ENCODE measurements at regions not wholly inside any gene's neighbourhood (a gene's known extent, or its start where the extent isn't known, plus 50 kb on each side); places are given as distances from the start of the nearest gene placed in this dataset.

- Histone ChIP-seq H3K9me2 (ENCODE audit: insufficient read depth) (no peaks in the 10 kb centered on the region), H4K20me1 (ENCODE audit: insufficient read depth) (no peaks in the 10 kb centered on the region), H3K9me3 (ENCODE audit: insufficient read depth, low read depth) (no peaks in the 10 kb centered on the region), H3K27ac (no peak overlapping the region), H3K79me2 (ENCODE audit: low read depth) (no peaks in the 10 kb centered on the region), H3K36me3 (ENCODE audit: low read depth) (no peaks in the 10 kb centered on the region), H3K27me3 (ENCODE audit: insufficient read depth, low read depth) (peaks cover 26% of the 10 kb centered on the region), H2AFZ (no peak overlapping the region), H3K4me2 (no peak overlapping the region), H3F3A (ENCODE audit: insufficient read depth, low read depth) (no peaks in the 10 kb centered on the region), H3K4me1 (replicated peaks; ENCODE audit: insufficient read depth) (no peaks in the 10 kb centered on the region), H3K4me3 (no peak overlapping the region)
- ChIA-PET POLR2A (ENCODE audit: unreplicated experiment) (no interaction called here), CTCF (interaction anchor here (0.6 kb wide), 1 partner anchor 1228 kb away, joined by 10 read pairs; no protein-coding TSS in a partner anchor)
- BruUV-seq (replicated peaks): no TSS peak
- intact Hi-C loops (cut with micrococcal nuclease; ENCODE audit: unreplicated experiment): no loop called here
- TF ChIP-seq CTCF (conservative IDR thresholded peaks at IDR 0.05): no peak
- no peak for TF ChIP-seq EZH2 (IDR thresholded peaks at IDR 0.05; ENCODE audit: low read depth)
- DNase-seq: no peak
Observed at GRCh38 chr10:42883993-42884983, 101.7 kb downstream of the BMS1 start.

GRCh38 chr10:42885491-42886270 is 103.1 kb downstream of the BMS1 start:
- H4K20me1 ChIP-seq (ENCODE audit: insufficient read depth): no peaks in the 10 kb centered on the region
- BruUV-seq (replicated peaks): no TSS peak
- H3K4me3 ChIP-seq: no peak overlapping the region
- H3K79me2 ChIP-seq (ENCODE audit: low read depth): no peaks in the 10 kb centered on the region
- H3K9me2 ChIP-seq (ENCODE audit: insufficient read depth): no peaks in the 10 kb centered on the region
- peaks cover 12% of the 10 kb centered on the region for H3K27me3 ChIP-seq (ENCODE audit: insufficient read depth, low read depth)
- intact Hi-C loops (cut with micrococcal nuclease; ENCODE audit: unreplicated experiment): no loop called here
- no peaks in the 10 kb centered on the region for H3K36me3 ChIP-seq (ENCODE audit: low read depth)
- H3F3A ChIP-seq (ENCODE audit: insufficient read depth, low read depth): no peaks in the 10 kb centered on the region
- no peaks in the 10 kb centered on the region for H3K9me3 ChIP-seq (ENCODE audit: insufficient read depth, low read depth)
- no peak overlapping the region for H2AFZ ChIP-seq
- ChIA-PET CTCF (no interaction called here), POLR2A (ENCODE audit: unreplicated experiment) (no interaction called here)
- H3K4me1 ChIP-seq (replicated peaks; ENCODE audit: insufficient read depth): no peaks in the 10 kb centered on the region
- no peak for TF ChIP-seq CTCF (conservative IDR thresholded peaks at IDR 0.05)
- TF ChIP-seq EZH2 (IDR thresholded peaks at IDR 0.05; ENCODE audit: low read depth): no peak
- DNase-seq: peak in 1 of 2 experiments; percentile 24
- no peak overlapping the region for H3K4me2 ChIP-seq
- no peak overlapping the region for H3K27ac ChIP-seq

- Histone ChIP-seq H3K9me2 (ENCODE audit: insufficient read depth) (no peaks in the 10 kb centered on the region), H3K4me1 (replicated peaks; ENCODE audit: insufficient read depth) (no peaks in the 10 kb centered on the region), H3K36me3 (ENCODE audit: low read depth) (no peaks in the 10 kb centered on the region), H3K9me3 (ENCODE audit: insufficient read depth, low read depth) (no peaks in the 10 kb centered on the region), H3K4me2 (no peak overlapping the region), H3K4me3 (no peak overlapping the region), H4K20me1 (ENCODE audit: insufficient read depth) (no peaks in the 10 kb centered on the region), H3K27me3 (ENCODE audit: insufficient read depth, low read depth) (peaks cover 4% of the 10 kb centered on the region; the same call in 1 of the 2 replicates), H3K79me2 (ENCODE audit: low read depth) (no peaks in the 10 kb centered on the region), H2AFZ (no peak overlapping the region), H3F3A (ENCODE audit: insufficient read depth, low read depth) (no peaks in the 10 kb centered on the region), H3K27ac (no peak overlapping the region)
- DNase-seq: peak in 1 of 2 experiments; percentile 21
- ChIA-PET CTCF (no interaction called here), POLR2A (ENCODE audit: unreplicated experiment) (no interaction called here)
- no TSS peak for BruUV-seq (replicated peaks)
- intact Hi-C loops (cut with micrococcal nuclease; ENCODE audit: unreplicated experiment): no loop called here
- TF ChIP-seq EZH2 (IDR thresholded peaks at IDR 0.05; ENCODE audit: low read depth): no peak
- TF ChIP-seq CTCF (conservative IDR thresholded peaks at IDR 0.05): no peak
Observed at GRCh38 chr10:42887734-42888503, 105.3 kb downstream of the BMS1 start.

Measured in PC-9 (cell line).